A549 (cell line): ENCODE measurements at regions not wholly inside any gene's neighbourhood (a gene's known extent, or its start where the extent isn't known, plus 50 kb on each side); places are given as distances from the start of the nearest gene placed in this dataset.

Experiments
- ATAC-seq, 2 experiments: fragments of 200-7000 bp in 1 of 2; fragments of >200 bp in 1 of 2; cut with Nextera tagmentation in 1 of 2; cut with Tn5 transposase in 1 of 2; 3 replicates each; pipeline versions ENCODE4 v1.8.0 to v1.9.1; 2018 to 2020; ENCODE audit warnings: mild to moderate bottlenecking in 1 of 2, moderate library complexity in 1 of 2
- CTCF ChIA-PET: fragments of 300-600 bp; sonication (Branson Sonifier 250); formaldehyde crosslinking; extraction: SDS; loops from one replicate; lab custom pipeline; 2021; ENCODE audit warnings: antibody characterized with exemption, inconsistent platforms; lab: Yijun Ruan, JAX
- POLR2A ChIA-PET: fragments of 350-600 bp; formaldehyde crosslinking; extraction: SDS; loops from one replicate; lab custom pipeline; 2021; ENCODE audit warnings: antibody characterized with exemption, inconsistent platforms; lab: Yijun Ruan, JAX
- DNase-seq, 2 experiments: peaks; one replicate each; pipeline versions ENCODE4 v3.0.0 to v3.0.0-alpha.2; 2011 to 2016; ENCODE audit warnings: low read depth in 1 of 2, low spot score in 1 of 2
- FAIRE-seq: peaks from 2 replicates; lab custom pipeline; 2011; peaks lifted over from hg19 to GRCh38; lab: Jason Lieb, UNC
- H3K27ac ChIP-seq, 2 experiments: fragments of >200 bp; sonication (Bioruptor Twin); formaldehyde crosslinking; 3 replicates each; pipeline ENCODE4 v1.5.1; 2016 to 2017
- H3K4me1 ChIP-seq: fragments of >200 bp; sonication (Bioruptor Twin); formaldehyde crosslinking; 3 replicates; pipeline ENCODE4 v1.6.1; 2016
- H3K4me2 ChIP-seq: fragments of >200 bp; sonication (Bioruptor Twin); formaldehyde crosslinking; 3 replicates; pipeline ENCODE4 v1.6.1; 2016
- H3K4me3 ChIP-seq: fragments of >200 bp; sonication (Bioruptor Twin); formaldehyde crosslinking; 3 replicates; pipeline ENCODE4 v1.5.1; 2016
- H3K9me3 ChIP-seq: fragments of >200 bp; sonication (Bioruptor Twin); formaldehyde crosslinking; 3 replicates; pipeline ENCODE4 v1.6.1; 2016
- CBX8 ChIP-seq: fragments of 200-600 bp; sonication (generic); IDR thresholded peaks from 2 replicates; pipeline ENCODE4 v1.6.1; 2016
- EHF ChIP-seq: fragments of 250-450 bp; sonication (Bioruptor Pico); IDR thresholded peaks from 2 replicates; pipeline ENCODE4 v1.5.0; 2020; ENCODE audit warnings: mild to moderate bottlenecking
- EP300 ChIP-seq, 2 experiments: fragments of >200 bp; sonication (Bioruptor Twin); formaldehyde crosslinking; IDR thresholded peaks; 2 replicates in 1 of 2; 3 replicates in 1 of 2; pipeline ENCODE4 v1.6.1; 2016 to 2017
- ESRRA ChIP-seq: fragments of 150-350 bp; IDR thresholded peaks from 2 replicates; pipeline ENCODE4 v1.6.1; 2014; ENCODE audit warnings: mild to moderate bottlenecking, low read length, borderline replicate concordance
- FOSB ChIP-seq: fragments of 250-450 bp; sonication (Bioruptor Pico); IDR thresholded peaks from 2 replicates; pipeline ENCODE4 v1.5.0; 2020; ENCODE audit warnings: mild to moderate bottlenecking, moderate library complexity
- FOSL2 ChIP-seq, 2 experiments: fragments of 450-650 bp in 1 of 2; fragments of >200 bp in 1 of 2; sonication (Bioruptor Twin) in 1 of 2; formaldehyde crosslinking; IDR thresholded peaks; 2 replicates each; pipeline versions ENCODE4 v1.5.0 to v1.6.1; 2016 to 2020; ENCODE audit warnings: mild to moderate bottlenecking in 1 of 2, moderate library complexity in 1 of 2
- FOXS1 ChIP-seq: fragments of 250-450 bp; sonication (Bioruptor Pico); IDR thresholded peaks from 2 replicates; pipeline ENCODE4 v1.5.0; 2020; ENCODE audit warnings: mild to moderate bottlenecking, moderate library complexity
- HOXB13 ChIP-seq: fragments of 250-450 bp; sonication (Bioruptor Pico); IDR thresholded peaks from 2 replicates; pipeline ENCODE4 v1.5.0; 2020; ENCODE audit warnings: low read depth, mild to moderate bottlenecking, moderate library complexity
- JUN ChIP-seq, 2 experiments: fragments of >200 bp; sonication (Bioruptor Twin); formaldehyde crosslinking; IDR thresholded peaks; 2 replicates in 1 of 2; 3 replicates in 1 of 2; pipeline ENCODE4 v1.6.1; 2016 to 2017
- MAFK ChIP-seq: fragments of 450-650 bp; IDR thresholded peaks from 2 replicates; pipeline ENCODE4 v1.6.1; 2014; ENCODE audit not compliant: partially characterized antibody
- NR3C1 ChIP-seq: fragments of >200 bp; sonication (Bioruptor Twin); formaldehyde crosslinking; IDR thresholded peaks from 3 replicates; pipeline ENCODE4 v1.6.1; 2017
- PHF8 ChIP-seq: fragments of 200-600 bp; sonication (generic); IDR thresholded peaks from 2 replicates; pipeline ENCODE4 v1.6.1; 2016; ENCODE audit warnings: low read depth, mild to moderate bottlenecking, antibody characterized with exemption, moderate library complexity, borderline replicate concordance
- POLR2A ChIP-seq: IDR thresholded peaks from 2 replicates; pipeline ENCODE4 v1.6.1; 2012; ENCODE audit warnings: mild to moderate bottlenecking, low read length
- RCOR1 ChIP-seq: fragments of 150-350 bp; IDR thresholded peaks from 2 replicates; pipeline ENCODE4 v1.6.1; 2014; ENCODE audit warnings: antibody characterized with exemption, low read length, low read depth
- RNF2 ChIP-seq: fragments of 200-600 bp; sonication (generic); IDR thresholded peaks from 2 replicates; pipeline ENCODE4 v1.6.1; 2016; ENCODE audit warnings: low read depth, mild to moderate bottlenecking, antibody characterized with exemption, moderate library complexity, borderline replicate concordance
- SREBF2 ChIP-seq: fragments of 450-650 bp; IDR thresholded peaks from 2 replicates; pipeline ENCODE4 v1.6.1; 2014; ENCODE audit warnings: mild to moderate bottlenecking, moderate library complexity
- TFCP2L1 ChIP-seq: fragments of 250-450 bp; sonication (Bioruptor Pico); IDR thresholded peaks from 2 replicates; pipeline ENCODE4 v1.5.0; 2021; ENCODE audit warnings: mild to moderate bottlenecking
- ZC3H11A ChIP-seq: fragments of 450-650 bp; IDR thresholded peaks from 2 replicates; pipeline ENCODE4 v1.6.1; 2014; ENCODE audit warnings: antibody characterized with exemption, mild to moderate bottlenecking
- ZNF302 ChIP-seq: fragments of 250-450 bp; sonication (Bioruptor Pico); IDR thresholded peaks from 2 replicates; pipeline ENCODE4 v1.9.0; 2021; ENCODE audit warnings: inconsistent platforms, mild to moderate bottlenecking, moderate library complexity
- WGBS: methylation state at CpG from one replicate; pipeline ENCODE4 v1.1.6; 2017; ENCODE audit errors: missing lambda C conversion rate; 5-methylcytosine and 5-hydroxymethylcytosine counted together
- TF ChIP-seq, protein P1 (sequence below): IDR thresholded peaks from 2 replicates; pipeline ENCODE4 v1.6.1; 2012
- TF ChIP-seq, protein P2 (sequence below): fragments of >200 bp; sonication (Bioruptor Twin); formaldehyde crosslinking; IDR thresholded peaks from 2 replicates; pipeline ENCODE4 v1.6.1; 2016
- TF ChIP-seq, protein P3 (sequence below): fragments of 150-350 bp; IDR thresholded peaks from 2 replicates; pipeline ENCODE4 v1.6.1; 2014; ENCODE audit warnings: low read depth, mild to moderate bottlenecking, low read length
- TF ChIP-seq, protein P4 (sequence below): fragments of >200 bp; sonication (Bioruptor Twin); formaldehyde crosslinking; IDR thresholded peaks from 3 replicates; pipeline ENCODE4 v1.6.1; 2016
- TF ChIP-seq, protein P5 (sequence below): fragments of 250-450 bp; sonication (Bioruptor Pico); IDR thresholded peaks from 2 replicates; pipeline ENCODE4 v1.5.0; 2021; ENCODE audit warnings: mild to moderate bottlenecking, moderate library complexity, borderline replicate concordance

DNA sequence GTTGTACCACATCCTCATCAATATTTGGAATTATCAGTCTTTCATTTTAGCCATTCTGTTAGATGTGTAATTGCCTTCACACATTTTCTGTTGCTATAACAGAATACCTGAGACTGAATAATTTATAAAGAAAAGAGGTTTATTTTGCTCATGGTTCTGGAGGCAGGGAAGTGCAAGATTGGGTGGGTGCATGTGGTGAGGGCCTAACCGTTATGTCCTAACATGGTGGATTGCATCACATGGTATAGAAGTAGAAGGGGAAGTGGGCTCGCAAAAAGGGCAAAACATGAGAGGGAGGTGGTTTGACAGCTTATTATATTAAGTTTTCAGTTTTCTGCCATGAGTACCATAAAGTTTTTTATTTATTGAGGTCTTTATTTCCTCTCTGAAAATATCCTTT, 452.0 kb downstream of the ARL4A start (continued):
- TF ChIP-seq CBX8 (no peak), RCOR1 (no peak), FOXS1 (no peak)
- TF ChIP-seq, protein P1, sequence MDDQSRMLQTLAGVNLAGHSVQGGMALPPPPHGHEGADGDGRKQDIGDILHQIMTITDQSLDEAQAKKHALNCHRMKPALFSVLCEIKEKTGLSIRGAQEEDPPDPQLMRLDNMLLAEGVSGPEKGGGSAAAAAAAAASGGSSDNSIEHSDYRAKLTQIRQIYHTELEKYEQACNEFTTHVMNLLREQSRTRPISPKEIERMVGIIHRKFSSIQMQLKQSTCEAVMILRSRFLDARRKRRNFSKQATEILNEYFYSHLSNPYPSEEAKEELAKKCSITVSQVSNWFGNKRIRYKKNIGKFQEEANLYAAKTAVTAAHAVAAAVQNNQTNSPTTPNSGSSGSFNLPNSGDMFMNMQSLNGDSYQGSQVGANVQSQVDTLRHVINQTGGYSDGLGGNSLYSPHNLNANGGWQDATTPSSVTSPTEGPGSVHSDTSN, result no peak
- TF ChIP-seq, protein P2, sequence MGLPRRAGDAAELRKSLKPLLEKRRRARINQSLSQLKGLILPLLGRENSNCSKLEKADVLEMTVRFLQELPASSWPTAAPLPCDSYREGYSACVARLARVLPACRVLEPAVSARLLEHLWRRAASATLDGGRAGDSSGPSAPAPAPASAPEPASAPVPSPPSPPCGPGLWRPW, result no peak

DNA sequence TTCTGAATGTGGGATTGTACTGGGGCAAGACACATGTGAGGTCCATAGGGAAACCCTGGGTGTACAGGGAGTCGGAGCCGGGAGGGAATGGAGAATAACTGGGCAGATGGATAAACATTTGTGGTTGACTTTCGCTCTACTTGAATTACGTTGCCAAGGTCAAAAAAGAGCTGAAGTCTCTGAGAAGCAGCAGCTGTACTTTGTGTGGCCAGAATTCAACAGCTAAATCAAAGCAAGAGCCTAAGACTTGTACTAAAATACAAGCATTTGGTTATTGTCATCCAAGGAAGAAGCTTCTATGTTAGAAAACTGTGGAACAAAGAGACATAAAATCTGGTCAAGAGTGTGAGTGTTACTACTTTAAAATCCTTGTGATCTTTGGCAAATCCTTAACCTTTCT, 457.2 kb downstream of the ARL4A start:
- no peak overlapping the region for H3K4me3 ChIP-seq
- ATAC-seq, result no peak
- TF ChIP-seq EP300 (IDR thresholded peaks at IDR 0.05) (no peak), TFCP2L1 (CRISPR knock-in tag) (no peak), MAFK (no peak), FOXS1 (no peak), ZC3H11A (no peak)
- TF ChIP-seq, all 56 proteins: peak for 0
- no peaks in the 10 kb centered on the region for H3K9me3 ChIP-seq
- no peak overlapping the region for H3K4me2 ChIP-seq
- 78% methylated on average over 4 of the region's 4 CpGs for WGBS
- H3K27ac ChIP-seq, result no peak overlapping the region
- no peaks in the 10 kb centered on the region for H3K4me1 ChIP-seq
- ChIA-PET POLR2A (interaction anchor here (1.2 kb wide), 1 partner anchor 457 kb away, joined by 3 read pairs; the partner anchor contains the start of gene ARL4A), CTCF (interaction anchor here (0.6 to 2.1 kb wide), 4 partner anchors 10 to 1313 kb away, joined by 3 to 6 read pairs (median 4); no protein-coding TSS in a partner anchor)
- FAIRE-seq, result no peak
- no peak for DNase-seq

DNA sequence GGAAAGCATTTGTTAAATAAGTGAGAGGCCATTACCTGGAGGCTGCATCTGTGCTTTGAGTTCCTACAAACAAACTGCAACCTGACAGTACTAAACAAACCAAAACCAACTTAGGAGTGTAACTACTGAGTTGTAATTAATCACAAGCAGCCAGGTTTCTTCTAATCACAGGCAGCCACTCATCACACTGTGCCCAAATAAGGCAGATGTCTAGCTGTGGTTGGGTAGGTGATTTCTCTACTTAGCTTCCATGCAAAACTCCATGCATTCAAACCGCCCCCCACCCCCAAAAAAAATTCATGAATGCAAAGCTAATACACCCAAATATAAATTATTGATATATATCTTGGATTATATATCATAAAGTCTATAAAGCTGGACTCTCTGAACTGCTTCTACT, 461.1 kb downstream of the ARL4A start:
- WGBS, result 0% methylated on average over 1 of the region's 1 CpG

DNA sequence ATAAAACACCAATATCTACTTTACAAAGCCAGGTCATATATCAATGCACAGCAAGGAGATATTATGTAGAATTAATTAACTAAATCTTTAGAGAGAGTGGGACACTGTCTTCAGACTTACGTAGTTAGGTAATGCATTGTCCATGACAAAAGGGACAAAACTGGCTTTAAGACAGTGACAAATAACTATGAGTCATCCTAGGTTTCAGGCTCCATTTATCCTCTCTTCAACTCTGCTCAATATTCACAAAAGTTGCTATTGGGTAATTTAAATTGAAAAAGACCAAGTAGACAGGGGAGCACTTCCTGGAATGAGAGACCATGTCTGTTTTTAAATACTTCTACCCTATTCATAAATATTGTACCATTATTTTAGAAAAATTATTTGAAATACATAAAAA, 464.5 kb downstream of the ARL4A start:
- TF ChIP-seq FOSL2 (IDR thresholded peaks at IDR 0.05) (no peak), FOSL2 (CRISPR knock-in tag; IDR thresholded peaks at IDR 0.05) (peak; percentile 66), HOXB13 (CRISPR knock-in tag) (no peak), RNF2 (no peak), ZNF302 (CRISPR knock-in tag) (no peak), POLR2A (no peak)
- TF ChIP-seq, protein P3, sequence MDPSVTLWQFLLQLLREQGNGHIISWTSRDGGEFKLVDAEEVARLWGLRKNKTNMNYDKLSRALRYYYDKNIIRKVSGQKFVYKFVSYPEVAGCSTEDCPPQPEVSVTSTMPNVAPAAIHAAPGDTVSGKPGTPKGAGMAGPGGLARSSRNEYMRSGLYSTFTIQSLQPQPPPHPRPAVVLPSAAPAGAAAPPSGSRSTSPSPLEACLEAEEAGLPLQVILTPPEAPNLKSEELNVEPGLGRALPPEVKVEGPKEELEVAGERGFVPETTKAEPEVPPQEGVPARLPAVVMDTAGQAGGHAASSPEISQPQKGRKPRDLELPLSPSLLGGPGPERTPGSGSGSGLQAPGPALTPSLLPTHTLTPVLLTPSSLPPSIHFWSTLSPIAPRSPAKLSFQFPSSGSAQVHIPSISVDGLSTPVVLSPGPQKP, result no peak
- TF ChIP-seq, all 56 proteins: peak for 1
- 88% methylated on average over 1 of the region's 1 CpG for WGBS

More for the DNA sequence above, 461.1 kb downstream of the ARL4A start:
- H3K9me3 ChIP-seq, result no peaks in the 10 kb centered on the region
- H3K27ac ChIP-seq, result no peak overlapping the region
- POLR2A ChIA-PET, result no interaction called here
- no peak for DNase-seq
- H3K4me3 ChIP-seq, result no peak overlapping the region
- no peaks in the 10 kb centered on the region for H3K4me1 ChIP-seq
- CTCF ChIA-PET, result interaction anchor here (0.6 to 0.8 kb wide), 2 partner anchors 34 to 197 kb away, joined by 3 read pairs; no protein-coding TSS in a partner anchor
- H3K4me2 ChIP-seq, result no peak overlapping the region
- ATAC-seq, result no peak
- TF ChIP-seq JUN (IDR thresholded peaks at IDR 0.05) (no peak), SREBF2 (no peak), FOSL2 (IDR thresholded peaks at IDR 0.05) (no peak), FOSL2 (CRISPR knock-in tag; IDR thresholded peaks at IDR 0.05) (no peak), ESRRA (no peak), EHF (CRISPR knock-in tag) (no peak), NR3C1 (no peak), EP300 (IDR thresholded peaks at IDR 0.05) (no peak), HOXB13 (CRISPR knock-in tag) (no peak), FOSB (no peak), PHF8 (no peak)
- TF ChIP-seq, protein P2, result no peak
- TF ChIP-seq, protein P4, sequence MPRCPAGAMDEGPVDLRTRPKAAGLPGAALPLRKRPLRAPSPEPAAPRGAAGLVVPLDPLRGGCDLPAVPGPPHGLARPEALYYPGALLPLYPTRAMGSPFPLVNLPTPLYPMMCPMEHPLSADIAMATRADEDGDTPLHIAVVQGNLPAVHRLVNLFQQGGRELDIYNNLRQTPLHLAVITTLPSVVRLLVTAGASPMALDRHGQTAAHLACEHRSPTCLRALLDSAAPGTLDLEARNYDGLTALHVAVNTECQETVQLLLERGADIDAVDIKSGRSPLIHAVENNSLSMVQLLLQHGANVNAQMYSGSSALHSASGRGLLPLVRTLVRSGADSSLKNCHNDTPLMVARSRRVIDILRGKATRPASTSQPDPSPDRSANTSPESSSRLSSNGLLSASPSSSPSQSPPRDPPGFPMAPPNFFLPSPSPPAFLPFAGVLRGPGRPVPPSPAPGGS, result no peak
- TF ChIP-seq, protein P5, sequence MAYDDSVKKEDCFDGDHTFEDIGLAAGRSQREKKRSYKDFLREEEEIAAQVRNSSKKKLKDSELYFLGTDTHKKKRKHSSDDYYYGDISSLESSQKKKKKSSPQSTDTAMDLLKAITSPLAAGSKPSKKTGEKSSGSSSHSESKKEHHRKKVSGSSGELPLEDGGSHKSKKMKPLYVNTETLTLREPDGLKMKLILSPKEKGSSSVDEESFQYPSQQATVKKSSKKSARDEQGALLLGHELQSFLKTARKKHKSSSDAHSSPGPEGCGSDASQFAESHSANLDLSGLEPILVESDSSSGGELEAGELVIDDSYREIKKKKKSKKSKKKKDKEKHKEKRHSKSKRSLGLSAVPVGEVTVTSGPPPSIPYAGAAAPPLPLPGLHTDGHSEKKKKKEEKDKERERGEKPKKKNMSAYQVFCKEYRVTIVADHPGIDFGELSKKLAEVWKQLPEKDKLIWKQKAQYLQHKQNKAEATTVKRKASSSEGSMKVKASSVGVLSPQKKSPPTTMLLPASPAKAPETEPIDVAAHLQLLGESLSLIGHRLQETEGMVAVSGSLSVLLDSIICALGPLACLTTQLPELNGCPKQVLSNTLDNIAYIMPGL (CRISPR knock-in tag), result no peak
- TF ChIP-seq, all 56 proteins: peak for 0
- no peak for FAIRE-seq

More for the DNA sequence above, 464.5 kb downstream of the ARL4A start:
- ChIA-PET POLR2A (no interaction called here), CTCF (interaction anchor here (2.8 kb wide), 1 partner anchor 465 kb away, joined by 8 read pairs; the partner anchor contains the start of gene ARL4A)
- Histone ChIP-seq H3K4me1 (0 out of 3 replicates have a peak, but pooled peaks cover 4% of the 10 kb centered on the region), H3K4me2 (no peak overlapping the region), H3K4me3 (no peak overlapping the region), H3K9me3 (no peaks in the 10 kb centered on the region), H3K27ac (no peak overlapping the region)
- DNase-seq (no peak), FAIRE-seq (no peak), ATAC-seq (no peak)
